A673 (cell line): ENCODE measurements at regions not wholly inside any gene's neighbourhood (a gene's known extent, or its start where the extent isn't known, plus 50 kb on each side); places are given as distances from the start of the nearest gene placed in this dataset.

Source experiments
- EZH2 ChIP-seq: fragments of 200-600 bp; sonication (generic); IDR thresholded peaks from 2 replicates; pipeline ENCODE4 v1.6.1; 2017; ENCODE audit warnings: borderline replicate concordance, low read depth, mild to moderate bottlenecking, mixed read lengths, antibody characterized with exemption, low read length; ENCODE audit not compliant: poor library complexity, severe bottlenecking
- TF ChIP-seq, protein P1 (sequence below): fragments of 300-800, 200-600 bp; sonication (generic); conservative IDR thresholded peaks from 2 replicates; pipeline ENCODE4 v1.5.1; 2017; ENCODE audit warnings: low read depth, mild to moderate bottlenecking, antibody characterized with exemption, low read length, moderate library complexity, mixed read lengths

DNA sequence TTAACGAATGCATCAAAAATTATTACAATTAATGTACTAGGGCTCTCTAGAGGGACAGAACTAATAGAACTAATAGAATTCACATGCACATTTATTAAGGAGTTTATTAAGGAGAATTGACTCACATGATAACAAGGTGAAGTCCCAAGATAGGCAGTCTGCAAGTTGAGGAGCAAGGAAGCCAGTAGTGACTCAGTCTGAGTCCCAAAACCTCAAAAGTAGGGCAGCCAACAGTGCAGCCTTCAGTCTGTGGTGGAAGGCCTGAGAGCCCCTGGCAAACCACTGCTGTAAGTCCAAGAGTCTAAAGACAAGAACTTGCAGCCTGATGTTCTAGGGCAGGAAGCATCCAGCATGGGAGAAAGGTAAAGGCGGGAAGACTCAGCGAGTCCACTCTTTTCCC is 633.8 kb downstream of the SEMA5A start:
- TF ChIP-seq, protein P1, sequence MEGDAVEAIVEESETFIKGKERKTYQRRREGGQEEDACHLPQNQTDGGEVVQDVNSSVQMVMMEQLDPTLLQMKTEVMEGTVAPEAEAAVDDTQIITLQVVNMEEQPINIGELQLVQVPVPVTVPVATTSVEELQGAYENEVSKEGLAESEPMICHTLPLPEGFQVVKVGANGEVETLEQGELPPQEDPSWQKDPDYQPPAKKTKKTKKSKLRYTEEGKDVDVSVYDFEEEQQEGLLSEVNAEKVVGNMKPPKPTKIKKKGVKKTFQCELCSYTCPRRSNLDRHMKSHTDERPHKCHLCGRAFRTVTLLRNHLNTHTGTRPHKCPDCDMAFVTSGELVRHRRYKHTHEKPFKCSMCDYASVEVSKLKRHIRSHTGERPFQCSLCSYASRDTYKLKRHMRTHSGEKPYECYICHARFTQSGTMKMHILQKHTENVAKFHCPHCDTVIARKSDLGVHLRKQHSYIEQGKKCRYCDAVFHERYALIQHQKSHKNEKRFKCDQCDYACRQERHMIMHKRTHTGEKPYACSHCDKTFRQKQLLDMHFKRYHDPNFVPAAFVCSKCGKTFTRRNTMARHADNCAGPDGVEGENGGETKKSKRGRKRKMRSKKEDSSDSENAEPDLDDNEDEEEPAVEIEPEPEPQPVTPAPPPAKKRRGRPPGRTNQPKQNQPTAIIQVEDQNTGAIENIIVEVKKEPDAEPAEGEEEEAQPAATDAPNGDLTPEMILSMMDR: no peak
- TF ChIP-seq EZH2: no peak
